ENCODE measurements at regions not wholly inside any gene's neighbourhood (a gene's known extent, or its start where the extent isn't known, plus 50 kb on each side); places are given as distances from the start of the nearest gene placed in this dataset.

DNA sequence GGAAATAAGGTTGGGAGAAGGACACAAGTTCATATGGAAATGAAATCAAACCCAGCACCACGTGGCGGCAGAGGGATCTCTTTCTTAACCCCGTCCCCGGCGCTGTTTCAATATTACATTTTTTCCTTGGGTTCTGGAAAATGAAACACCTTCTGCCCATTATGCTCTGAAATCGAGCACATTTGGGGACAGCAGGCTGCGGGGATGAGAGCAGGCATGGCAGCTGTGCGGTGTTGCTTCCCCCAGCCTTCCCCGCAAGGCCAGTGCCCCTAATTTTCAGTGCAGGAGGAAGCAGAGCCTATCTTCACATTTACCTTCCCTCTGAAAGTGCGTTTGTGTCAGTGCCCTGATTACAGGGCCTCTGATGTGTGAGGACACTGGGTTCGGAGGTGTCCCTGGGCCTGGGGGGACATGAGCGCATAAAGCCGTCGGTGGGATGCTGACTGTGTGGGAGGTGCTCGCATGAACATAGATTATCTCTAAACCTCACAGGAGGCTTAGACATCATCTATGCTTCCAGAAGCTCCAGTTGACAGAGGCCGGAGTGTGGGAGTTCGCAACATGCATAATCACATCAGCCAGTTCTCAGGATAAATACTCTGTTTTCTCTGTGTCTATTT, 921.3 kb downstream of the BRD1 start:
- TF ChIP-seq RFX5 (IDR thresholded peaks at IDR 0.05; ENCODE audit: low read depth, low read length) (no peak), CEBPB (IDR thresholded peaks at IDR 0.05; ENCODE audit: low read depth, low read length) (no peak), MXI1 (IDR thresholded peaks at IDR 0.05; ENCODE audit: borderline replicate concordance, low read depth, low read length) (no peak), POLR2A (IDR thresholded peaks at IDR 0.05; ENCODE audit: low read depth, low read length) (no peak), FOS (IDR thresholded peaks at IDR 0.05; ENCODE audit: low read depth, low read length) (no peak)
- TF ChIP-seq, protein P1, sequence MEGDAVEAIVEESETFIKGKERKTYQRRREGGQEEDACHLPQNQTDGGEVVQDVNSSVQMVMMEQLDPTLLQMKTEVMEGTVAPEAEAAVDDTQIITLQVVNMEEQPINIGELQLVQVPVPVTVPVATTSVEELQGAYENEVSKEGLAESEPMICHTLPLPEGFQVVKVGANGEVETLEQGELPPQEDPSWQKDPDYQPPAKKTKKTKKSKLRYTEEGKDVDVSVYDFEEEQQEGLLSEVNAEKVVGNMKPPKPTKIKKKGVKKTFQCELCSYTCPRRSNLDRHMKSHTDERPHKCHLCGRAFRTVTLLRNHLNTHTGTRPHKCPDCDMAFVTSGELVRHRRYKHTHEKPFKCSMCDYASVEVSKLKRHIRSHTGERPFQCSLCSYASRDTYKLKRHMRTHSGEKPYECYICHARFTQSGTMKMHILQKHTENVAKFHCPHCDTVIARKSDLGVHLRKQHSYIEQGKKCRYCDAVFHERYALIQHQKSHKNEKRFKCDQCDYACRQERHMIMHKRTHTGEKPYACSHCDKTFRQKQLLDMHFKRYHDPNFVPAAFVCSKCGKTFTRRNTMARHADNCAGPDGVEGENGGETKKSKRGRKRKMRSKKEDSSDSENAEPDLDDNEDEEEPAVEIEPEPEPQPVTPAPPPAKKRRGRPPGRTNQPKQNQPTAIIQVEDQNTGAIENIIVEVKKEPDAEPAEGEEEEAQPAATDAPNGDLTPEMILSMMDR (conservative IDR thresholded peaks at IDR 0.05; ENCODE audit: low read depth, low read length) = no peak
- TF ChIP-seq, protein P2, sequence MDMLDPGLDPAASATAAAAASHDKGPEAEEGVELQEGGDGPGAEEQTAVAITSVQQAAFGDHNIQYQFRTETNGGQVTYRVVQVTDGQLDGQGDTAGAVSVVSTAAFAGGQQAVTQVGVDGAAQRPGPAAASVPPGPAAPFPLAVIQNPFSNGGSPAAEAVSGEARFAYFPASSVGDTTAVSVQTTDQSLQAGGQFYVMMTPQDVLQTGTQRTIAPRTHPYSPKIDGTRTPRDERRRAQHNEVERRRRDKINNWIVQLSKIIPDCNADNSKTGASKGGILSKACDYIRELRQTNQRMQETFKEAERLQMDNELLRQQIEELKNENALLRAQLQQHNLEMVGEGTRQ (IDR thresholded peaks at IDR 0.05; ENCODE audit: low read depth, low read length) = no peak

Measured in IMR-90 (cell line).